Stimulated activated CD8-positive, alpha-beta memory T cell treated with anti-CD3 and anti-CD28 coated beads, Interleukin-4, amount 100 ng/mL, for 48 hours (primary cell): ENCODE measurements at regions not wholly inside any gene's neighbourhood (a gene's known extent, or its start where the extent isn't known, plus 50 kb on each side); places are given as distances from the start of the nearest gene placed in this dataset.

Experiments used
- DNase-seq: peaks from one replicate; pipeline ENCODE4 v3.0.0-alpha.2; 2020

GRCh38 chr20:48166082-48166835 is 381.0 kb upstream of the SULF2 start:
- no peak for DNase-seq

GRCh38 chr20:48165401-48165685 is 380.1 kb upstream of the SULF2 start:
- no peak for DNase-seq

GRCh38 chr20:48164566-48165400 is 379.5 kb upstream of the SULF2 start:
- no peak for DNase-seq

- no peak for DNase-seq
These were observed 378.8 kb upstream of the SULF2 start for GRCh38 chr20:48164034-48164433.

GRCh38 chr20:48163505-48163904 is 378.2 kb upstream of the SULF2 start:
- no peak for DNase-seq

GRCh38 chr20:48162621-48163020 is 377.3 kb upstream of the SULF2 start:
- DNase-seq, result no peak

GRCh38 chr20:48159145-48160008 is 374.1 kb upstream of the SULF2 start:
- DNase-seq, result no peak

GRCh38 chr20:48158014-48158413 is 372.7 kb upstream of the SULF2 start:
- no peak for DNase-seq

GRCh38 chr20:48156951-48157700 is 371.8 kb upstream of the SULF2 start:
- no peak for DNase-seq

GRCh38 chr20:48156521-48156920 is 371.2 kb upstream of the SULF2 start:
- DNase-seq, result no peak

- no peak for DNase-seq
These were observed 370.0 kb upstream of the SULF2 start for GRCh38 chr20:48155268-48155667.

GRCh38 chr20:48154040-48154765 is 368.9 kb upstream of the SULF2 start:
- no peak for DNase-seq

GRCh38 chr20:48153523-48153922 is 368.2 kb upstream of the SULF2 start:
- DNase-seq, result no peak

- DNase-seq, result no peak
These were observed 367.8 kb upstream of the SULF2 start for GRCh38 chr20:48153103-48153502.

- DNase-seq, result no peak
These were observed 365.3 kb upstream of the SULF2 start for GRCh38 chr20:48150568-48150967.

GRCh38 chr20:48149902-48150301 is 364.6 kb upstream of the SULF2 start:
- DNase-seq, result no peak

GRCh38 chr20:48148916-48149672 is 363.8 kb upstream of the SULF2 start:
- no peak for DNase-seq

GRCh38 chr20:48148020-48148419 is 362.7 kb upstream of the SULF2 start:
- no peak for DNase-seq

GRCh38 chr20:48147311-48147710 is 362.0 kb upstream of the SULF2 start:
- DNase-seq, result no peak

GRCh38 chr20:48146877-48147276 is 361.6 kb upstream of the SULF2 start:
- no peak for DNase-seq

GRCh38 chr20:48146308-48146707 is 361.0 kb upstream of the SULF2 start:
- no peak for DNase-seq
